Activated CD8-positive, alpha-beta T cell treated with anti-CD3 and anti-CD28 coated beads for 36 hours (primary cell): ENCODE measurements at regions not wholly inside any gene's neighbourhood (a gene's known extent, or its start where the extent isn't known, plus 50 kb on each side); places are given as distances from the start of the nearest gene placed in this dataset.

Source experiments
- ATAC-seq: fragments of 200-7000 bp; cut with Tn5 transposase; one replicate; pipeline ENCODE4 v1.10.0; 2021; ENCODE audit warnings: mild to moderate bottlenecking, moderate library complexity
- CTCF ChIA-PET: fragments of 350-600 bp; sonication (Branson Sonifier 250); formaldehyde crosslinking; loops from one replicate; lab custom pipeline; 2021; ENCODE audit warnings: antibody characterized with exemption; lab: Charles Lee
- POLR2A ChIA-PET: fragments of 350-600 bp; sonication (Branson Sonifier 250); formaldehyde crosslinking; loops from one replicate; lab custom pipeline; 2021; ENCODE audit warnings: antibody characterized with exemption; lab: Charles Lee
- DNase-seq: peaks from one replicate; pipeline ENCODE4 v3.0.0-alpha.2; 2020
- H3K27ac Mint-ChIP-seq: one replicate; pipeline ENCODE4 v1.8.0; 2021; ENCODE audit warnings: mild to moderate bottlenecking, mixed read lengths
- H3K27me3 Mint-ChIP-seq: one replicate; pipeline ENCODE4 v1.8.0; 2021; ENCODE audit warnings: mixed read lengths
- H3K36me3 Mint-ChIP-seq: one replicate; pipeline ENCODE4 v1.8.0; 2021; ENCODE audit warnings: low read depth, mixed read lengths
- H3K4me1 Mint-ChIP-seq: one replicate; pipeline ENCODE4 v1.8.0; 2021; ENCODE audit warnings: low read depth, mixed read lengths
- H3K4me3 Mint-ChIP-seq: one replicate; pipeline ENCODE4 v1.8.0; 2021; ENCODE audit warnings: mild to moderate bottlenecking, moderate library complexity, mixed read lengths
- H3K9me3 Mint-ChIP-seq: one replicate; pipeline ENCODE4 v1.8.0; 2021; ENCODE audit warnings: mixed read lengths
- CTCF ChIP-seq: fragments of 200-600 bp; IDR thresholded peaks from one replicate; pipeline ENCODE4 v1.8.0; 2022; ENCODE audit warnings: antibody characterized with exemption, mild to moderate bottlenecking
- intact Hi-C: fragments of 100-400 bp; cut with micrococcal nuclease; formaldehyde crosslinking; loops from one replicate; pipeline ENCODE4 v1.10.0; 2022

DNA sequence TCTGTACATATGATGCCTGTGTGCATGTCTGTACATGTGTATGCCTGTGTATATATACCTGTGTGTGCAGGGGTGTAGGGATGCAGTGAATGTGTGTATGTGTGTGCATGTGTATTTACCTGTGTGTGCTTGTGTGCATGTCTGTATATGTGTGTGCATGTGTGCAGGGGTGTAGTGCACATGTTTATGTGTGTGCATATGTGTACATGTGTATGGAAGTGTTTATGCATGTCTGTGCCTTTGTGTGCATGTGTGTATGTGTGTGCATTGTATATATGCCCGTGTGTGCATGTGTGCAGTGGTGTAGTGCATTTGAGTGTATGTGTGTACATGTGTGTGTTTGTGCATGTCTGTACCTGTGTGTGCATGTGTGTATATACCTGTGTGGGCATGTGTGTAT, 51.0 kb upstream of the TMEM18 start:
- no peak for ATAC-seq
- ChIA-PET CTCF (no interaction called here), POLR2A (no interaction called here)
- Mint-ChIP-seq H3K27ac (no peak overlapping the region), H3K4me1 (peaks cover 7% of the 10 kb centered on the region), H3K27me3 (peaks cover 21% of the 10 kb centered on the region), H3K4me3 (no peak overlapping the region), H3K9me3 (no peaks in the 10 kb centered on the region), H3K36me3 (no peaks in the 10 kb centered on the region)
- intact Hi-C loops, result no loop called here
- no peak for DNase-seq
- TF ChIP-seq CTCF, result no peak

DNA sequence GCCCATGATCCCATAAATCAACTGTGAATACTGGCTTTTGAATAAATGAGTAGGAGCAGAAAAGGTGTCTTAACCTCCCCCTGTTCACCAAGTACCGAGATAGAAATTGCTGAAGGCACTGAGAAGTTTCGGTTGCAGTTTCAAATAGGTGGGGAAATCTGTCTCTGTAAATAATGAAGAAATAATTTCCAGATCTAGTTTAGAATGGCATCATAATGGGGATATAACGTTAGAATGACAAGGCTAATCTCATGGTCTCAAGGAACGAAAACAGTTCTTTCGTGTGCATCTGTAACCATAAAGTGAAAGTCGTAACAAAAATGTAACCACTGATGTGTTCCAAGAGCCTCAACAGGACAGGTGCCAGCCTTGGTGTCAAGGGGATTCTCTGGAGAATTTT, 49.9 kb upstream of the TMEM18 start:
- Mint-ChIP-seq H3K27ac (no peak overlapping the region), H3K9me3 (no peaks in the 10 kb centered on the region), H3K27me3 (peaks cover 23% of the 10 kb centered on the region), H3K4me3 (no peak overlapping the region), H3K4me1 (peaks cover 7% of the 10 kb centered on the region), H3K36me3 (no peaks in the 10 kb centered on the region)
- TF ChIP-seq CTCF, result no peak
- no peak for ATAC-seq
- intact Hi-C loops, result no loop called here
- no peak for DNase-seq
- POLR2A ChIA-PET, result no interaction called here
- CTCF ChIA-PET, result no interaction called here
